ENCODE measurements at regions not wholly inside any gene's neighbourhood (a gene's known extent, or its start where the extent isn't known, plus 50 kb on each side); places are given as distances from the start of the nearest gene placed in this dataset.

DNA sequence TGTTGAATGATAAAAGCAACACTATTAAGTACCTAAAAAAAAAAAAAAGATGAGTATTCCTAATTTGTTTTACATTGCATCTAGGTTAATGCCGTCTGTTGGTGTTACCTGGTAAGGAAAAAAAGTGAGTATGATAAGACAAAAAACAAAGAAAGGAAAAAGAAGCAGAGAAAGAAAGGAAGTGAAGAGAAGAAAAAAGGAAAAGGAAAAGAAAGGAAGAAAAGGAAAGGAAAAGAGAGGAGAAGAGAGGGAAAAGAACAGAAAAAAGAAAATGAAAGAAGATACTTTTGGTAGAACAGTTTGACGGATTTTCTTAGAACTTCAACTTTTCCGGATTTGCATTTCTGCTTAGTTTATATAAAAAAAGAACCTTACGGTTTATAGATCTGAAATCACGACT is 387.9 kb downstream of the METTL4 start:
- TF ChIP-seq, protein P1, sequence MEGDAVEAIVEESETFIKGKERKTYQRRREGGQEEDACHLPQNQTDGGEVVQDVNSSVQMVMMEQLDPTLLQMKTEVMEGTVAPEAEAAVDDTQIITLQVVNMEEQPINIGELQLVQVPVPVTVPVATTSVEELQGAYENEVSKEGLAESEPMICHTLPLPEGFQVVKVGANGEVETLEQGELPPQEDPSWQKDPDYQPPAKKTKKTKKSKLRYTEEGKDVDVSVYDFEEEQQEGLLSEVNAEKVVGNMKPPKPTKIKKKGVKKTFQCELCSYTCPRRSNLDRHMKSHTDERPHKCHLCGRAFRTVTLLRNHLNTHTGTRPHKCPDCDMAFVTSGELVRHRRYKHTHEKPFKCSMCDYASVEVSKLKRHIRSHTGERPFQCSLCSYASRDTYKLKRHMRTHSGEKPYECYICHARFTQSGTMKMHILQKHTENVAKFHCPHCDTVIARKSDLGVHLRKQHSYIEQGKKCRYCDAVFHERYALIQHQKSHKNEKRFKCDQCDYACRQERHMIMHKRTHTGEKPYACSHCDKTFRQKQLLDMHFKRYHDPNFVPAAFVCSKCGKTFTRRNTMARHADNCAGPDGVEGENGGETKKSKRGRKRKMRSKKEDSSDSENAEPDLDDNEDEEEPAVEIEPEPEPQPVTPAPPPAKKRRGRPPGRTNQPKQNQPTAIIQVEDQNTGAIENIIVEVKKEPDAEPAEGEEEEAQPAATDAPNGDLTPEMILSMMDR (IDR thresholded peaks at IDR 0.05; ENCODE audit: borderline replicate concordance, extremely low read depth, low read length, poor library complexity, severe bottlenecking): no peak
- no peak for TF ChIP-seq EZH2 (IDR thresholded peaks at IDR 0.05; ENCODE audit: borderline replicate concordance, low read depth, low read length, severe bottlenecking)
- no peaks in the 10 kb centered on the region for H3K79me2 ChIP-seq (ENCODE audit: insufficient read depth, low read length)
- no peak overlapping the region for H3K4me2 ChIP-seq (ENCODE audit: insufficient read depth, low read length)
- H2AFZ ChIP-seq (ENCODE audit: low read depth, low read length): no peak overlapping the region
- no peaks in the 10 kb centered on the region for H3K4me1 ChIP-seq (ENCODE audit: insufficient read depth, low read length)
- peaks cover 3% of the 10 kb centered on the region for H3K27me3 ChIP-seq (ENCODE audit: insufficient read depth, low read length, poor library complexity)
- DNase-seq (no peak), ATAC-seq (ENCODE audit: insufficient read depth, low read depth) (no peak)
- no peak overlapping the region for H3K27ac ChIP-seq (ENCODE audit: low read length)
- no peak overlapping the region for H3K9ac ChIP-seq (ENCODE audit: low read depth, low read length)
- H3K36me3 ChIP-seq (ENCODE audit: insufficient read depth, low read length): no peaks in the 10 kb centered on the region
- H4K20me1 ChIP-seq (ENCODE audit: insufficient read depth, low read length): no peaks in the 10 kb centered on the region
- H3K9me3 ChIP-seq (ENCODE audit: insufficient read depth, low read length, severe bottlenecking): no peaks in the 10 kb centered on the region
- H3K4me3 ChIP-seq (ENCODE audit: low read depth in 1 of 2, low read length in 2 of 2): no peak overlapping the region

DNA sequence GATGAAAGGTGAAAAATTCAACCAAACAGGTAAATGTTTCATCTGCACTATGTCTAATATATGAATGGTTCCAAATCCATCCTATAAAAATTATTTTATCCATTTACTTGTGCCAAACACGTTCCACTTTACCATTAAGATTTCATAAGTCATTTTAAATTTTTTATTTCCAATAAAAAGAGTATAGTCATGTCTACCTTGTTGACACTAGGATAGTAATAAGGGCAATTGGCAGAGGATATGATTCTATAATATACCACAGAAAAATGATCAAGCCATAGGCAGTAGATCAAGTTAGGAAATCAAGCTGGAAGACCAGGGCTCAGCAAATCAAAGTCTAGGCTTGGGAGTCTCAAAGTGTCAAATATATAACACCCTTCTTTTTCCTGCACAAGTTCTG is 384.3 kb downstream of the METTL4 start:
- Histone ChIP-seq H3K4me1 (ENCODE audit: insufficient read depth, low read length) (no peaks in the 10 kb centered on the region), H3K27ac (ENCODE audit: low read length) (no peak overlapping the region), H3K9me3 (ENCODE audit: insufficient read depth, low read length, severe bottlenecking) (no peaks in the 10 kb centered on the region), H3K9ac (ENCODE audit: low read depth, low read length) (no peak overlapping the region), H3K36me3 (ENCODE audit: insufficient read depth, low read length) (no peaks in the 10 kb centered on the region), H4K20me1 (ENCODE audit: insufficient read depth, low read length) (no peaks in the 10 kb centered on the region), H3K4me3 (ENCODE audit: low read depth in 1 of 2, low read length in 2 of 2) (no peak overlapping the region), H3K79me2 (ENCODE audit: insufficient read depth, low read length) (no peaks in the 10 kb centered on the region), H3K27me3 (ENCODE audit: insufficient read depth, low read length, poor library complexity) (peaks cover 3% of the 10 kb centered on the region), H3K4me2 (ENCODE audit: insufficient read depth, low read length) (no peak overlapping the region), H2AFZ (ENCODE audit: low read depth, low read length) (no peak overlapping the region)
- TF ChIP-seq, protein P1 (IDR thresholded peaks at IDR 0.05; ENCODE audit: borderline replicate concordance, extremely low read depth, low read length, poor library complexity, severe bottlenecking): no peak
- TF ChIP-seq EZH2 (IDR thresholded peaks at IDR 0.05; ENCODE audit: borderline replicate concordance, low read depth, low read length, severe bottlenecking): no peak
- DNase-seq (no peak), ATAC-seq (ENCODE audit: insufficient read depth, low read depth) (no peak)

DNA sequence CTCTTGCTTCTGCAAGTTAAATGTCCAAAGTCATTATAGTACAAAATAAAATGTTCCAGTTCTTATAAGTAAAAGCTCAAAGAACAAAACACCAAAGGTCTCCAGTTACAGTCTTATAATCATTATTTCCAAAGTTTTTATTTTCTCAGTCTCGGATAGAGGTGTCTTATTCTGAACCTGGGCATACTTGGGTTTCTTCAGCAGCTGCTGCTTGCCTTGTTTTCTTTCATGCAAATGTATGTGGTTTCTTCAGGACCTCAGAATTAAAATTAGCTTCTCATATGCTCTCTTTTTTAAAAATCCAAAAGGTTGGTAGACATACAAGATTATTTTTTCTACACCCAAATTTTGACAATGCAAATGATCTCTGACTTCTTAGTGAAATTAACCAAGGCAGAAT is 383.0 kb downstream of the METTL4 start:
- Histone ChIP-seq H3K4me1 (ENCODE audit: insufficient read depth, low read length) (no peaks in the 10 kb centered on the region), H4K20me1 (ENCODE audit: insufficient read depth, low read length) (no peaks in the 10 kb centered on the region), H3K36me3 (ENCODE audit: insufficient read depth, low read length) (no peaks in the 10 kb centered on the region), H3K4me3 (ENCODE audit: low read depth in 1 of 2, low read length in 2 of 2) (no peak overlapping the region), H3K9me3 (ENCODE audit: insufficient read depth, low read length, severe bottlenecking) (no peaks in the 10 kb centered on the region), H3K27me3 (ENCODE audit: insufficient read depth, low read length, poor library complexity) (peaks cover 3% of the 10 kb centered on the region), H3K27ac (ENCODE audit: low read length) (no peak overlapping the region), H3K4me2 (ENCODE audit: insufficient read depth, low read length) (no peak overlapping the region), H2AFZ (ENCODE audit: low read depth, low read length) (no peak overlapping the region), H3K79me2 (ENCODE audit: insufficient read depth, low read length) (no peaks in the 10 kb centered on the region), H3K9ac (ENCODE audit: low read depth, low read length) (no peak overlapping the region)
- DNase-seq (no peak), ATAC-seq (ENCODE audit: insufficient read depth, low read depth) (no peak)
- TF ChIP-seq, protein P1 (IDR thresholded peaks at IDR 0.05; ENCODE audit: borderline replicate concordance, extremely low read depth, low read length, poor library complexity, severe bottlenecking): no peak
- no peak for TF ChIP-seq EZH2 (IDR thresholded peaks at IDR 0.05; ENCODE audit: borderline replicate concordance, low read depth, low read length, severe bottlenecking)

All from DND-41 (cell line).